HFFc6 (cell line): ENCODE measurements at regions not wholly inside any gene's neighbourhood (a gene's known extent, or its start where the extent isn't known, plus 50 kb on each side); places are given as distances from the start of the nearest gene placed in this dataset.

Source experiments
- DNase-seq: peaks from one replicate; pipeline ENCODE4 v3.0.0-alpha.2; 2018
- H3K27ac Mint-ChIP-seq: 2 replicates; pipeline ENCODE4 v1.8.0; 2020; ENCODE audit warnings: mild to moderate bottlenecking, mixed read lengths
- H3K27me3 Mint-ChIP-seq: 2 replicates; pipeline ENCODE4 v1.8.0; 2021; ENCODE audit warnings: mild to moderate bottlenecking, moderate library complexity, mixed read lengths; ENCODE audit not compliant: insufficient read depth
- H3K36me3 Mint-ChIP-seq: 2 replicates; pipeline ENCODE4 v1.8.0; 2021; ENCODE audit warnings: low read depth, mixed read lengths
- H3K4me1 Mint-ChIP-seq: 2 replicates; pipeline ENCODE4 v1.8.0; 2020; ENCODE audit warnings: low read depth, mixed read lengths
- H3K4me3 Mint-ChIP-seq: 2 replicates; pipeline ENCODE4 v1.8.0; 2020; ENCODE audit warnings: mild to moderate bottlenecking, moderate library complexity, mixed read lengths
- H3K9me3 Mint-ChIP-seq: 2 replicates; pipeline ENCODE4 v1.8.0; 2020; ENCODE audit warnings: mild to moderate bottlenecking, mixed read lengths
- TF ChIP-seq, protein P1 (sequence below): fragments of 200-600 bp; sonication (generic); IDR thresholded peaks from 2 replicates; pipeline ENCODE4 v1.5.0; 2021; ENCODE audit warnings: antibody characterized with exemption, mild to moderate bottlenecking

DNA sequence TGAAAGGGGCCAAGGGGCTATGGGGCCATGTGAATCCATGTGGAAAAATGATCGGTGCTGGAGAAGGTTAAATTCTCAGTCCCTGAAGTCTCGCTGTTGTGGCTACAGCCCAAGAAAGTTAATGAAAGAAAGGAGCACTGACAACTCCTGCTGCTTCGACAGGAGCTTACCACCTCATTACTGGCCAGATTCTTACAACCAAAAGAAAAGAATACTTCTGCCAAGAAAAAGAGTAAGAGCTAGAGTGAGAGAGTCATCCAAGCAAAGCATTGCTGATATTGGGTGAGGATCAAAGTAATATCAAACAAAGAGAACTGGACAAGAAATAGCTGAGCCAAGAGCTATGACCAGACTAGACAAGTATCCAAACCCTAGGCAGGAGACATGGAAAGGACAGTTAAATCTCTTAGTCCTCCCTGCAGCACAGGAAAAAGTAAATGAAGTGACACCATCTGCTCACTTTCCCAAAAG is 348.4 kb upstream of the PLSCR5 start:
- DNase-seq, result no peak
- H3K27ac Mint-ChIP-seq, result no peak overlapping the region
- H3K4me1 Mint-ChIP-seq, result peaks cover 6% of the 10 kb centered on the region; the same call in 1 of the 2 replicates
- H3K9me3 Mint-ChIP-seq, result no peaks in the 10 kb centered on the region
- TF ChIP-seq, protein P1, sequence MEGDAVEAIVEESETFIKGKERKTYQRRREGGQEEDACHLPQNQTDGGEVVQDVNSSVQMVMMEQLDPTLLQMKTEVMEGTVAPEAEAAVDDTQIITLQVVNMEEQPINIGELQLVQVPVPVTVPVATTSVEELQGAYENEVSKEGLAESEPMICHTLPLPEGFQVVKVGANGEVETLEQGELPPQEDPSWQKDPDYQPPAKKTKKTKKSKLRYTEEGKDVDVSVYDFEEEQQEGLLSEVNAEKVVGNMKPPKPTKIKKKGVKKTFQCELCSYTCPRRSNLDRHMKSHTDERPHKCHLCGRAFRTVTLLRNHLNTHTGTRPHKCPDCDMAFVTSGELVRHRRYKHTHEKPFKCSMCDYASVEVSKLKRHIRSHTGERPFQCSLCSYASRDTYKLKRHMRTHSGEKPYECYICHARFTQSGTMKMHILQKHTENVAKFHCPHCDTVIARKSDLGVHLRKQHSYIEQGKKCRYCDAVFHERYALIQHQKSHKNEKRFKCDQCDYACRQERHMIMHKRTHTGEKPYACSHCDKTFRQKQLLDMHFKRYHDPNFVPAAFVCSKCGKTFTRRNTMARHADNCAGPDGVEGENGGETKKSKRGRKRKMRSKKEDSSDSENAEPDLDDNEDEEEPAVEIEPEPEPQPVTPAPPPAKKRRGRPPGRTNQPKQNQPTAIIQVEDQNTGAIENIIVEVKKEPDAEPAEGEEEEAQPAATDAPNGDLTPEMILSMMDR, result no peak
- H3K27me3 Mint-ChIP-seq, result no peaks in the 10 kb centered on the region
- H3K4me3 Mint-ChIP-seq, result no peak overlapping the region
- H3K36me3 Mint-ChIP-seq, result no peaks in the 10 kb centered on the region

DNA sequence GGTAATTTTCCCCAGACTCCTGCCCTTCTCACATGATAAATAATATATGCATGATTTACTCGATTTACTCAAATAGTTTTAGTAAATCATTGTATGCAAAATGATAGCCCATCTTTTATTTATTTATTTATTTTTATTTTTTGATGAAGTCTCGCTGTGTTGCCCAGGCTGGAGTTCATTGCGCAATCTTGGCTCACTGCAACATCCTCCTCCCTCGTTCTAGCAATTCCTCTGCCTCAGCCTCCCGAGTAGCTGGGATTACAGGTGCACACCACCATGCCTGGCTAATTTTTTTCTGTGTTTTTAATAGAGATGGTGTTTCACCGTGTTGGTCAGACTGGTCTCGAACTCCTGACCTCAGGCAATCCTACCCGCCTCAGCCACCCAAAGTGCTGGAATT is 343.8 kb upstream of the PLSCR5 start:
- no peaks in the 10 kb centered on the region; the same call in 1 of the 2 replicates for H3K27me3 Mint-ChIP-seq
- no peak overlapping the region for H3K4me3 Mint-ChIP-seq
- TF ChIP-seq, protein P1, result no peak
- no peak overlapping the region for H3K27ac Mint-ChIP-seq
- H3K4me1 Mint-ChIP-seq, result peaks cover 6% of the 10 kb centered on the region; the same call in 1 of the 2 replicates
- DNase-seq, result no peak
- H3K9me3 Mint-ChIP-seq, result no peaks in the 10 kb centered on the region
- no peaks in the 10 kb centered on the region for H3K36me3 Mint-ChIP-seq

DNA sequence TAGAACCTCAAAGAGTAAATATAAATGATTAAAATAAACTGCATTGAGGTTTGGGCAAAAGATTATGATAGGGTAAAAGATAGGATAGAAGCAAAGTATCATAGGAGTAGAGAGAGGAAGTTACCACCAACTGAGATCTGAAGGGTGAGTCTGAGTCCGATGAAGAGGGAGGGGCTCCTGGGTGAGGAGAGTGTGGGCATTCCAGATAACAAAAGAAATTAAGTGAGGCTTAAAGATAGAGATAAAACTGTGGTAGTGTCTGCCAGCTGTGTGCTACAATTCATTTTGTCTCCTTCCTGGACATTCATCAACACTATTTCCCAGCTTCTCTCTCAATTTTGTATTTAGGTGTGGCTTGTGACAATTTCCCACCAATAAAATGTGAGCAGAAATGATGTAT is 343.0 kb upstream of the PLSCR5 start:
- no peaks in the 10 kb centered on the region for H3K36me3 Mint-ChIP-seq
- DNase-seq, result no peak
- no peaks in the 10 kb centered on the region for H3K9me3 Mint-ChIP-seq
- TF ChIP-seq, protein P1, result no peak
- peaks cover under 1% of the 10 kb centered on the region; the same call in 1 of the 2 replicates for H3K4me1 Mint-ChIP-seq
- H3K27ac Mint-ChIP-seq, result no peak overlapping the region
- H3K27me3 Mint-ChIP-seq, result no peaks in the 10 kb centered on the region; the same call in 1 of the 2 replicates
- H3K4me3 Mint-ChIP-seq, result no peak overlapping the region

DNA sequence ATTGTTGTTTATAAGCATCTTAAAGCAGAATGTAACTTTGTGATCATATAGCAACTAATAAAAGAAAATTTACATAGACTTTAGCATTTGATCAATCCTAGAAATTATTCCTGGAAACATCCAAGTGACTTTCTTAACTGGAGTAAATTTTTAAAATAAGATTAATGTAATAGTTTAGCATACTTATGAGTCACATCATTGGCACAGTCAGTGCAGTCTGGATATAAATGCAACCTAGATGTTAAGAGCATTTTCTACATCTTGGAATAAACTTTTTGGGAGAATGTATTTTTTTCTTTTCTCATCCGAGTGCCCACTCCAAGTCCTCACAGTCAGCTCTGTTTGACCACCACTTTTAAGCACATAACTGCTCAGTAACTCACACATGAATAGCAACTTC is 324.6 kb upstream of the PLSCR5 start:
- peaks cover 6% of the 10 kb centered on the region; the same call in 1 of the 2 replicates for H3K4me1 Mint-ChIP-seq
- H3K36me3 Mint-ChIP-seq, result no peaks in the 10 kb centered on the region
- no peak for DNase-seq
- TF ChIP-seq, protein P1, result no peak
- H3K4me3 Mint-ChIP-seq, result no peak overlapping the region
- no peak overlapping the region for H3K27ac Mint-ChIP-seq
- no peaks in the 10 kb centered on the region for H3K27me3 Mint-ChIP-seq
- H3K9me3 Mint-ChIP-seq, result no peaks in the 10 kb centered on the region

DNA sequence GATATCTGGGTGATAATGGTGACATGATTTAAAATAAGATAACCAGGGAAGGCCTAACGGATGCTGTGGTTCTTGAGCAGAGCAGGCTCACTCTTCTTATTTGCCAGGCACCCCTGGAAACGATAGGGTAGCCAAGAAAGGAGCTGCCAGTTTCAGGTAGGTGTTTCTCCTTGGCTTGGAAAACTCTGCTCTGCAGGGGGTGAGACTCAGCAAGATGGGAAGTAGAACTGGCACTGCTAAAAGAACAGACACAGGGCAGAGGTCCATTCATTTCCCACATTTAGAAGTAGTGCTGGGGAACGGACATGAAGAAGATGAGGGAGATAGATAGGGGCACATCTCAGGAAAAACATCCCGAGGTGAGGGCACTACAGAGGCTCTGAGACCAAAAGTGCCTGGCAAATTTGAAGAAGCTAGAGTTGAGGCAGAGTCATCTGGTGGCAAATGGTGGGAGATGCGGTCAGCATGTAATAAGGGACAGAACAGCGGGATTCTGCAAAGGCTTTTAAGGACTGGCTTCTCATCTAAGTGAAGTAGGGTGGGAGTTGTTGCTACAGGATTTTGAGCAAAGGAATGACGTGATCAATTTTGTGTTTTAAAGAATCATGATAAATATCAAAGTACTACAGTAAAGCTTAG is 323.4 kb upstream of the PLSCR5 start:
- Mint-ChIP-seq H3K27me3 (no peaks in the 10 kb centered on the region), H3K36me3 (no peaks in the 10 kb centered on the region)

More for the DNA sequence above, 323.4 kb upstream of the PLSCR5 start:
- no peak overlapping the region for H3K4me3 Mint-ChIP-seq
- no peak for DNase-seq
- TF ChIP-seq, protein P1, result no peak
- no peak overlapping the region for H3K27ac Mint-ChIP-seq
- H3K4me1 Mint-ChIP-seq, result peaks cover 6% of the 10 kb centered on the region; the same call in 1 of the 2 replicates
- no peaks in the 10 kb centered on the region for H3K9me3 Mint-ChIP-seq
